HCT116 (cell line): ENCODE measurements at regions not wholly inside any gene's neighbourhood (a gene's known extent, or its start where the extent isn't known, plus 50 kb on each side); places are given as distances from the start of the nearest gene placed in this dataset.

Experiments used
- ATAC-seq: fragments of 200-7000 bp; cut with Tn5 transposase; 2 replicates; pipeline ENCODE4 v1.9.1; 2020; ENCODE audit warnings: mild to moderate bottlenecking, moderate library complexity
- BruUV-seq: library from RNA; stranded (reverse); fragments of 400-500 nt; replicated peaks from 2 replicates; lab custom pipeline; 2021; lab: Mats Ljungman, UMichigan
- CTCF ChIA-PET: fragments of 300-600 bp; sonication (Branson Sonifier 250); formaldehyde crosslinking; loops from one replicate; lab custom pipeline; 2021; ENCODE audit warnings: antibody characterized with exemption; lab: Charles Lee
- POLR2A ChIA-PET: fragments of 300-600, 350-600 bp; sonication (Branson Sonifier 250); formaldehyde crosslinking; loops from one replicate; lab custom pipeline; 2021; ENCODE audit warnings: antibody characterized with exemption; lab: Charles Lee
- RAD21 ChIA-PET, 2 experiments: fragments of 300-600 bp; sonication (Branson Sonifier 250); formaldehyde crosslinking; loops; one replicate each; lab custom pipeline; 2023; ENCODE audit warnings: low total read pairs in 2 of 2; ENCODE audit not compliant: uncharacterized antibody in 2 of 2, unreplicated experiment in 2 of 2, low non-redundant PET in 1 of 2; lab: Charles Lee
- DNase-seq: peaks from one replicate; pipeline ENCODE4 v3.0.0-alpha.2; 2010; ENCODE audit warnings: low read depth, low spot score
- H2AFZ ChIP-seq: fragments of 200-600 bp; shearing (Covaris generic), sonication (generic); 2 replicates; pipeline ENCODE4 v1.6.1; 2017; ENCODE audit warnings: low read depth, mixed run types, mixed read lengths, antibody characterized with exemption, low read length; ENCODE audit not compliant: poor library complexity, severe bottlenecking
- H3K27ac ChIP-seq: 2 replicates; pipeline ENCODE4 v1.5.1; 2012; ENCODE audit warnings: low read depth, low read length
- H3K27me3 ChIP-seq: fragments of 200-600 bp; sonication (generic); 2 replicates; pipeline ENCODE4 v1.6.1; 2016; ENCODE audit warnings: mixed run types, low read length, mixed read lengths; ENCODE audit not compliant: insufficient read depth
- H3K36me3 ChIP-seq, 2 experiments: fragments of 200-500 bp in 1 of 2; fragments of 200-600 bp in 1 of 2; sonication (Bioruptor generic) in 1 of 2; sonication (generic) in 1 of 2; 2 replicates each; pipeline versions ENCODE4 v1.5.1 to v1.6.1; 2014 to 2016; ENCODE audit warnings: low read length in 2 of 2, inconsistent platforms in 1 of 2, mixed read lengths in 1 of 2, mixed run types in 1 of 2; ENCODE audit not compliant: insufficient read depth in 2 of 2, control insufficient read depth in 1 of 2
- H3K4me1 ChIP-seq, 2 experiments: fragments of 200-600 bp in 1 of 2; sonication (generic) in 1 of 2; 2 replicates each; pipeline versions ENCODE4 v1.5.1 to v1.6.1; 2012 to 2017; ENCODE audit warnings: low read length in 2 of 2, inconsistent platforms in 1 of 2, mild to moderate bottlenecking in 1 of 2, mixed read lengths in 1 of 2, mixed run types in 1 of 2, moderate library complexity in 1 of 2; ENCODE audit not compliant: insufficient read depth in 2 of 2, control insufficient read depth in 1 of 2
- H3K4me2 ChIP-seq: fragments of 200-600 bp; sonication (generic); 2 replicates; pipeline ENCODE4 v1.6.1; 2017; ENCODE audit warnings: mixed run types, low read length, mixed read lengths
- H3K4me3 ChIP-seq, 2 experiments: fragments of 200-600 bp in 1 of 2; sonication (generic) in 1 of 2; replicated peaks in 1 of 2; 2 replicates each; pipeline ENCODE4 v1.5.1; 2011 to 2016; ENCODE audit warnings: low read length in 2 of 2, control low read depth in 1 of 2, low read depth in 1 of 2, mild to moderate bottlenecking in 1 of 2, mixed read lengths in 1 of 2, mixed run types in 1 of 2
- H3K79me2 ChIP-seq: fragments of 200-600 bp; sonication (generic); 2 replicates; pipeline ENCODE4 v1.6.1; 2017; ENCODE audit warnings: mild to moderate bottlenecking, mixed run types, low read length, moderate library complexity, mixed read lengths; ENCODE audit not compliant: insufficient read depth
- H3K9ac ChIP-seq: fragments of 200-600 bp; sonication (generic); 2 replicates; pipeline ENCODE4 v1.6.1; 2016; ENCODE audit warnings: low read length, mixed read lengths
- H3K9me2 ChIP-seq: fragments of 200-600 bp; sonication (generic), shearing (Covaris generic); 2 replicates; pipeline ENCODE4 v1.6.1; 2017; ENCODE audit warnings: mixed run types, mild to moderate bottlenecking, moderate library complexity; ENCODE audit not compliant: insufficient read depth
- H3K9me3 ChIP-seq, 2 experiments: fragments of 200-500 bp in 1 of 2; fragments of 200-600 bp in 1 of 2; sonication (Bioruptor generic) in 1 of 2; sonication (generic) in 1 of 2; 2 replicates each; pipeline ENCODE4 v1.6.1; 2014 to 2017; ENCODE audit warnings: low read length in 2 of 2, mixed read lengths in 2 of 2, inconsistent platforms in 1 of 2, low read depth in 1 of 2, mild to moderate bottlenecking in 1 of 2, mixed run types in 1 of 2, moderate library complexity in 1 of 2; ENCODE audit not compliant: control insufficient read depth in 1 of 2, insufficient read depth in 1 of 2
- H4K20me1 ChIP-seq: fragments of 200-600 bp; sonication (generic), shearing (Covaris generic); 2 replicates; pipeline ENCODE4 v1.6.1; 2017; ENCODE audit warnings: mixed run types, mild to moderate bottlenecking, moderate library complexity; ENCODE audit not compliant: insufficient read depth
- CEBPB ChIP-seq: IDR thresholded peaks from 2 replicates; pipeline ENCODE4 v1.6.1; 2012; ENCODE audit warnings: low read depth
- EGR1 ChIP-seq: IDR thresholded peaks from 2 replicates; pipeline ENCODE4 v1.6.1; 2012; ENCODE audit warnings: low read depth
- EZH2phosphoT487 ChIP-seq: fragments of 200-600 bp; IDR thresholded peaks from 2 replicates; pipeline ENCODE4 v1.6.1; 2018; ENCODE audit warnings: antibody characterized with exemption, borderline replicate concordance
- JUND ChIP-seq: IDR thresholded peaks from 2 replicates; pipeline ENCODE4 v1.6.1; 2012
- POLR2AphosphoS5 ChIP-seq: IDR thresholded peaks from 2 replicates; pipeline ENCODE4 v1.6.1; 2011; ENCODE audit warnings: mild to moderate bottlenecking, low read depth, low read length, moderate library complexity
- RAD21 ChIP-seq: IDR thresholded peaks from 2 replicates; pipeline ENCODE4 v1.6.1; 2012; ENCODE audit warnings: low read depth, mild to moderate bottlenecking
- SIN3A ChIP-seq: IDR thresholded peaks from 2 replicates; pipeline ENCODE4 v1.6.1; 2012; ENCODE audit warnings: low read depth
- SRF ChIP-seq: IDR thresholded peaks from 2 replicates; pipeline ENCODE4 v1.6.1; 2012; ENCODE audit warnings: low read depth
- TCF7L2 ChIP-seq: IDR thresholded peaks from 2 replicates; pipeline ENCODE4 v1.7.0; 2011; ENCODE audit warnings: borderline replicate concordance, inconsistent platforms; ENCODE audit not compliant: insufficient read depth, insufficient read length; ENCODE audit errors: extremely low read depth
- ZBTB33 ChIP-seq: IDR thresholded peaks from 2 replicates; pipeline ENCODE4 v1.6.1; 2011; ENCODE audit warnings: mild to moderate bottlenecking, low read length, moderate library complexity; ENCODE audit not compliant: insufficient replicate concordance; ENCODE audit errors: extremely low read depth
- intact Hi-C: fragments of 100-400 bp; cut with micrococcal nuclease; formaldehyde crosslinking; loops from 2 replicates; pipeline ENCODE4 v1.10.0; 2022
- TF ChIP-seq, protein P1 (sequence below), 3 experiments: fragments of 200-600 bp in 1 of 3; sonication (generic) in 1 of 3; IDR thresholded peaks in 2 of 3; conservative IDR thresholded peaks in 1 of 3; 2 replicates each; pipeline ENCODE4 v1.5.1; 2012 to 2017; ENCODE audit warnings: low read depth in 2 of 3, low read length in 2 of 3, antibody characterized with exemption in 1 of 3, borderline replicate concordance in 1 of 3, control low read depth in 1 of 3, mild to moderate bottlenecking in 1 of 3, mixed read lengths in 1 of 3, mixed run types in 1 of 3, moderate library complexity in 1 of 3; ENCODE audit not compliant: insufficient read depth in 1 of 3

DNA sequence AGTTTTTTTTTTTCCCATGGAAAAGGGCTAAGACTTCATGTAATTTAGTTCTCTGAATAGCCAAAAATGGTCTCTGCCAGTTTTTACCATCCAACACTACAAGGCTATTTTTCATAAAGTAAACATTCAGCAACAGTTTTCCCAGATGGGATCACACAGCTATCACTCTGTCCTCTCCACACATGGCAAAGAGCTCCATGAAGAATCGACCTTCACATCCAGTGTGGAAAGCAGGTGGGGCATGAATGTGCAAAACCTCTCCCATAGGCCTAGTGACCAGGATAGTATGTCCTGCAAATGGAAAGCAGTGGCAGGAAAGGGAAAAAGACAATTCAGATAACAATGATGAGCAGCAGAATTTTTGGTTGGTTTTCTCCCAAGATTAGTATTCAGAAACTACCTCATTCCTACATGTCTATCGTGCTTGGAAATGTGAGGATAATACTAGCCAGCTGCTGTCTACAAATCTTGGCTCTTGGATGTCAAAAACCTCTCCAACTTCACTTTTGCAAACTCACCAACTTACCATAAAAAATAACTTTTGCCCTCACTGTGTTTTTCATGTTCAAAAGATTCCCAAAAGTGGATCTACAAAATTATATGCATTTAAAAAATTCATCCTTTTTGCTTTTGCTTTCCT lies 159.7 kb upstream of the MCHR2 start (continued):
- TF ChIP-seq ZBTB33 (no peak), SRF (no peak), EGR1 (no peak), EZH2phosphoT487 (no peak), JUND (no peak), POLR2AphosphoS5 (no peak)

- TF ChIP-seq SIN3A (no peak), EZH2phosphoT487 (no peak), TCF7L2 (no peak), SRF (no peak), RAD21 (no peak), CEBPB (no peak), ZBTB33 (no peak)
- TF ChIP-seq, protein P1, sequence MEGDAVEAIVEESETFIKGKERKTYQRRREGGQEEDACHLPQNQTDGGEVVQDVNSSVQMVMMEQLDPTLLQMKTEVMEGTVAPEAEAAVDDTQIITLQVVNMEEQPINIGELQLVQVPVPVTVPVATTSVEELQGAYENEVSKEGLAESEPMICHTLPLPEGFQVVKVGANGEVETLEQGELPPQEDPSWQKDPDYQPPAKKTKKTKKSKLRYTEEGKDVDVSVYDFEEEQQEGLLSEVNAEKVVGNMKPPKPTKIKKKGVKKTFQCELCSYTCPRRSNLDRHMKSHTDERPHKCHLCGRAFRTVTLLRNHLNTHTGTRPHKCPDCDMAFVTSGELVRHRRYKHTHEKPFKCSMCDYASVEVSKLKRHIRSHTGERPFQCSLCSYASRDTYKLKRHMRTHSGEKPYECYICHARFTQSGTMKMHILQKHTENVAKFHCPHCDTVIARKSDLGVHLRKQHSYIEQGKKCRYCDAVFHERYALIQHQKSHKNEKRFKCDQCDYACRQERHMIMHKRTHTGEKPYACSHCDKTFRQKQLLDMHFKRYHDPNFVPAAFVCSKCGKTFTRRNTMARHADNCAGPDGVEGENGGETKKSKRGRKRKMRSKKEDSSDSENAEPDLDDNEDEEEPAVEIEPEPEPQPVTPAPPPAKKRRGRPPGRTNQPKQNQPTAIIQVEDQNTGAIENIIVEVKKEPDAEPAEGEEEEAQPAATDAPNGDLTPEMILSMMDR (IDR thresholded peaks at IDR 0.05 in 2 of 3, conservative IDR thresholded peaks at IDR 0.05 in 1 of 3; ENCODE audit: borderline replicate concordance in 1 of 3, insufficient read depth in 1 of 3, low read depth in 2 of 3, low read length in 2 of 3), result no peak
- TF ChIP-seq, all 23 proteins: peak for 0
- POLR2A ChIA-PET, result no interaction called here
- no peaks in the 10 kb centered on the region for H3K9me3 ChIP-seq
- CTCF ChIA-PET, result no interaction called here
- RAD21 ChIA-PET, result no interaction called here
- DNase-seq (no peak), ATAC-seq (no peak)
- no peaks in the 10 kb centered on the region for H3K36me3 ChIP-seq
- BruUV-seq, result no TSS peak
- H3K27me3 ChIP-seq, result no peaks in the 10 kb centered on the region
- no peak overlapping the region for H2AFZ ChIP-seq
- H3K4me1 ChIP-seq, result no peaks in the 10 kb centered on the region
- no peaks in the 10 kb centered on the region for H4K20me1 ChIP-seq
- no peak overlapping the region for H3K9ac ChIP-seq
- intact Hi-C loops, result no loop called here
- no peak overlapping the region for H3K4me3 ChIP-seq
- H3K4me2 ChIP-seq, result no peak overlapping the region
- no peaks in the 10 kb centered on the region for H3K79me2 ChIP-seq
- H3K27ac ChIP-seq, result no peak overlapping the region
- H3K9me2 ChIP-seq, result no peaks in the 10 kb centered on the region
Observed at GRCh38 chr6:100152201-100152600, 158.2 kb upstream of the MCHR2 start.
